ENCODE measurements at regions not wholly inside any gene's neighbourhood (a gene's known extent, or its start where the extent isn't known, plus 50 kb on each side); places are given as distances from the start of the nearest gene placed in this dataset.

DNA sequence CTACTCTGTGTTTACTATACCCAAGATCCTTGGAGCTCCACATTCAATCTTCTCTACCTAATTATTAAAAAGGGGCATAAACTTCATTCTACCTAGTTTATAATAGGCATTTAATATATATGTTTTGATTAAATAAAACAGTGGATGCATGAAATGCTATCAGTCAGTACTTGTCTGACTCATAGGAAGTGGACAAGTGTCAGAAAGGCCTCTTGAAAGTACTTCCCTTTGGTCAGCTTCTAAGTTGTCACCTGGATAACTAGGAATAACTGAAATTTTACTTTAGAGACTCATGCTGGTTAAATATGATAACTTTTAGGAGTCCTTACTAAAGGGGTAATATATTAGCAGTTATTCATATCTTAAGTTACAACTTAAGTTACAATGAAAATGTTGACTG is 329.8 kb downstream of the KLF5 start:
- ChIA-PET CTCF (interaction anchor here (0.6 kb wide), 3 partner anchors 62 to 590 kb away, joined by 3 read pairs; no protein-coding TSS in a partner anchor), POLR2A (interaction anchor here (0.8 to 5.1 kb wide), 6 partner anchors 11 to 330 kb away, joined by 3 to 19 read pairs (median 4); partner anchors contain the start of gene KLF5)
- no TSS peak for BruUV-seq (replicated peaks)
- no peak overlapping the region for H3K27ac Mint-ChIP-seq (ENCODE audit: low read depth, unreplicated experiment)
- H3K27me3 Mint-ChIP-seq (ENCODE audit: insufficient read depth, unreplicated experiment), result no peaks in the 10 kb centered on the region
- no peak overlapping the region for H3K4me3 Mint-ChIP-seq (ENCODE audit: unreplicated experiment)
- H3K9me3 Mint-ChIP-seq (ENCODE audit: unreplicated experiment), result peaks cover 12% of the 10 kb centered on the region
- no peak for DNase-seq (ENCODE audit: unreplicated experiment)
- no peaks in the 10 kb centered on the region for H3K4me1 Mint-ChIP-seq (ENCODE audit: insufficient read depth, unreplicated experiment)
- peaks cover 15% of the 10 kb centered on the region for H3K36me3 Mint-ChIP-seq (ENCODE audit: insufficient read depth, unreplicated experiment)
- TF ChIP-seq CTCF (IDR thresholded peaks at IDR 0.05; ENCODE audit: unreplicated experiment), result no peak
- intact Hi-C loops (cut with micrococcal nuclease), result no loop called here

GRCh38 chr13:73387318-73387717 is 328.5 kb downstream of the KLF5 start:
- DNase-seq (ENCODE audit: unreplicated experiment), result no peak
- POLR2A ChIA-PET, result interaction anchor here (5.1 kb wide), 1 partner anchor 19 kb away, joined by 19 read pairs; no protein-coding TSS in a partner anchor
- BruUV-seq (replicated peaks), result no TSS peak

DNA sequence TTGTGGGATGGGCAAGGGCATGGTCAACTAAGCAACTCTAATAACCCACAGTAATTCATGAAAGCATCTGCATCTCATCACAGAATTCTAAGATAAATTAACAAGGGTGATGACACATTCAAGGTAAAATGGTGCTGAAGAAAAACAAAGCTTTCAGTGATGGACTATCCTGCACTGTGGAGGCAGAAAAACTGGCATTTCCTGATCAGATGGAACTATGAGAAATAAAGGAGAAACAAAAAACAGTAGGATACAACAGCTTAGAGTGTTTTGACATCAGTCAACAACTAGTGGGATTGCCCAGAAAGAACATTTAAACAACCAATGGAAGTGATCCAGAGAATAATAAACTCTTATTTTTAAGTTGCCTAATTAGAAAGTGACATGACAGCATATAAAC is 327.0 kb downstream of the KLF5 start:
- Mint-ChIP-seq H3K36me3 (ENCODE audit: insufficient read depth, unreplicated experiment) (peaks cover 13% of the 10 kb centered on the region), H3K27me3 (ENCODE audit: insufficient read depth, unreplicated experiment) (no peaks in the 10 kb centered on the region), H3K27ac (ENCODE audit: low read depth, unreplicated experiment) (no peak overlapping the region), H3K4me3 (ENCODE audit: unreplicated experiment) (no peak overlapping the region), H3K9me3 (ENCODE audit: unreplicated experiment) (peaks cover 2% of the 10 kb centered on the region), H3K4me1 (ENCODE audit: insufficient read depth, unreplicated experiment) (peaks cover 8% of the 10 kb centered on the region)
- ChIA-PET POLR2A (interaction anchor here (0.6 kb wide), 1 partner anchor 16 kb away, joined by 3 read pairs; no protein-coding TSS in a partner anchor), CTCF (no interaction called here)
- no TSS peak for BruUV-seq (replicated peaks)
- intact Hi-C loops (cut with micrococcal nuclease), result no loop called here
- TF ChIP-seq CTCF (IDR thresholded peaks at IDR 0.05; ENCODE audit: unreplicated experiment), result no peak
- DNase-seq (ENCODE audit: unreplicated experiment), result no peak

More at GRCh38 chr13:73387318-73387717, 328.5 kb downstream of the KLF5 start:
- no peaks in the 10 kb centered on the region for H3K4me1 Mint-ChIP-seq (ENCODE audit: insufficient read depth, unreplicated experiment)
- no peak overlapping the region for H3K27ac Mint-ChIP-seq (ENCODE audit: low read depth, unreplicated experiment)
- no peaks in the 10 kb centered on the region for H3K27me3 Mint-ChIP-seq (ENCODE audit: insufficient read depth, unreplicated experiment)
- TF ChIP-seq CTCF (IDR thresholded peaks at IDR 0.05; ENCODE audit: unreplicated experiment), result no peak
- CTCF ChIA-PET, result no interaction called here
- peaks cover 12% of the 10 kb centered on the region for H3K9me3 Mint-ChIP-seq (ENCODE audit: unreplicated experiment)
- no peak overlapping the region for H3K4me3 Mint-ChIP-seq (ENCODE audit: unreplicated experiment)
- peaks cover 18% of the 10 kb centered on the region for H3K36me3 Mint-ChIP-seq (ENCODE audit: insufficient read depth, unreplicated experiment)
- intact Hi-C loops (cut with micrococcal nuclease), result no loop called here

- H3K4me1 Mint-ChIP-seq (ENCODE audit: insufficient read depth, unreplicated experiment), result peaks cover 14% of the 10 kb centered on the region
- ChIA-PET CTCF (interaction anchor here (0.7 to 0.9 kb wide), 4 partner anchors 36 to 533 kb away, joined by 3 to 6 read pairs (median 4); no protein-coding TSS in a partner anchor), POLR2A (interaction anchor here (0.7 to 1.8 kb wide), 5 partner anchors 8 to 314 kb away, joined by 3 to 7 read pairs (median 3); partner anchors contain the start of gene KLF5)
- intact Hi-C loops (cut with micrococcal nuclease), result no loop called here
- no peak overlapping the region for H3K4me3 Mint-ChIP-seq (ENCODE audit: unreplicated experiment)
- peak overlapping the region; percentile 6 for H3K27ac Mint-ChIP-seq (ENCODE audit: low read depth, unreplicated experiment)
- no peaks in the 10 kb centered on the region for H3K27me3 Mint-ChIP-seq (ENCODE audit: insufficient read depth, unreplicated experiment)
- no peak for TF ChIP-seq CTCF (IDR thresholded peaks at IDR 0.05; ENCODE audit: unreplicated experiment)
- H3K9me3 Mint-ChIP-seq (ENCODE audit: unreplicated experiment), result no peaks in the 10 kb centered on the region
- no peak for DNase-seq (ENCODE audit: unreplicated experiment)
- BruUV-seq (replicated peaks), result no TSS peak
- H3K36me3 Mint-ChIP-seq (ENCODE audit: insufficient read depth, unreplicated experiment), result no peaks in the 10 kb centered on the region
Observed at GRCh38 chr13:73372666-73373627, 314.1 kb downstream of the KLF5 start.
